ENCODE measurements at regions not wholly inside any gene's neighbourhood (a gene's known extent, or its start where the extent isn't known, plus 50 kb on each side); places are given as distances from the start of the nearest gene placed in this dataset.

DNA sequence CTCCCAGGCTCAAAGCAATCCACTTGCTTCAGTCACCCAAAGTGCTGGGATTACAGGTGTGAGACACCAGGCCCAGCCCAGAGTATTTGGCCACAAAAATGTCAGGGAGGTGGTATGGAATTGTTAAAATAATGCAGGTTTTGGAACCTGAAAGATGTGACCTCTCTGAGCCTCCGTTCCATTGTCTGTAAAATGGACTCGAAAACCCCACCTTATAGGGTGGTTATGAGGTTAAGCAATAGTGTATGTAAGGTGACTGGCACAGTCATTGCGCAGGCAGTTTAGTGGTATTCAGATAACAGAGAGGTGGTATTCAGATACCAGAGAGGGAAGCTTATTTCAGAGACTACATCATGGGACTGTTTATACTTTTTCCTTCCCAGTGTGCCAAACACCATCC, 52.5 kb upstream of the PRSS23 start:
- H3K27me3 Mint-ChIP-seq (ENCODE audit: insufficient read depth) = peaks cover 9% of the 10 kb centered on the region
- WGBS, 2 experiments (ENCODE audit: insufficient coverage in 1 of 2, insufficient read length in 1 of 2) = 96 to 100% methylated on average over 3 of the region's 3 CpGs
- no peak overlapping the region for H3K27ac ChIP-seq (ENCODE audit: low read depth, low read length)

DNA sequence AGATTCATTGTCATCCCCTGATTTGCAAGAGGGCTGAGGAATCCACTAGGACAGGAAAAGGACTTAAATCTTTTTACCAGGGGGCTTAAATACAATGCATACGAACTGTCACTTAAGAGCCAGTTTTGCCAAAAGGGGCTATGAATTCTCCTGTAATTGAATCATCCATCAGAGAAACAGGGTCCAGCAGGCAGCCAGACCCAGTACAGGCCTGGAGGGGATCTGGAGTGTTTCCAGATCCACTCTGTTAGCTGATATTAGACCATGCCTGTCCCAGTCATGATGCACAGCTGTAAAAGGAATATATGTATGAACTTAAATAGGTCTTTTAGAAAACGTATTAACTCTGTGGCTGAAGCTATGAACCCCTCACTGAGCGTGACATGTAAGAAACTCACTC, 53.8 kb upstream of the PRSS23 start:
- H3K27ac Mint-ChIP-seq = no peak overlapping the region
- 80 to 95% methylated on average over 3 of the region's 3 CpGs for WGBS, 2 experiments (ENCODE audit: insufficient coverage in 1 of 2, insufficient read length in 1 of 2)
- no peak overlapping the region for H3K27ac ChIP-seq (ENCODE audit: low read depth, low read length)

More for the DNA sequence above, 52.5 kb upstream of the PRSS23 start:
- no peaks in the 10 kb centered on the region for H3K36me3 Mint-ChIP-seq (ENCODE audit: low read depth)
- peaks cover 5% of the 10 kb centered on the region for H3K9me3 Mint-ChIP-seq
- peaks cover 3% of the 10 kb centered on the region for H3K4me1 Mint-ChIP-seq
- H3K4me3 ChIP-seq (ENCODE audit: low read length) = no peak overlapping the region
- H3K4me3 Mint-ChIP-seq = no peak overlapping the region
- DNase-seq = no peak
- TF ChIP-seq, protein P1, sequence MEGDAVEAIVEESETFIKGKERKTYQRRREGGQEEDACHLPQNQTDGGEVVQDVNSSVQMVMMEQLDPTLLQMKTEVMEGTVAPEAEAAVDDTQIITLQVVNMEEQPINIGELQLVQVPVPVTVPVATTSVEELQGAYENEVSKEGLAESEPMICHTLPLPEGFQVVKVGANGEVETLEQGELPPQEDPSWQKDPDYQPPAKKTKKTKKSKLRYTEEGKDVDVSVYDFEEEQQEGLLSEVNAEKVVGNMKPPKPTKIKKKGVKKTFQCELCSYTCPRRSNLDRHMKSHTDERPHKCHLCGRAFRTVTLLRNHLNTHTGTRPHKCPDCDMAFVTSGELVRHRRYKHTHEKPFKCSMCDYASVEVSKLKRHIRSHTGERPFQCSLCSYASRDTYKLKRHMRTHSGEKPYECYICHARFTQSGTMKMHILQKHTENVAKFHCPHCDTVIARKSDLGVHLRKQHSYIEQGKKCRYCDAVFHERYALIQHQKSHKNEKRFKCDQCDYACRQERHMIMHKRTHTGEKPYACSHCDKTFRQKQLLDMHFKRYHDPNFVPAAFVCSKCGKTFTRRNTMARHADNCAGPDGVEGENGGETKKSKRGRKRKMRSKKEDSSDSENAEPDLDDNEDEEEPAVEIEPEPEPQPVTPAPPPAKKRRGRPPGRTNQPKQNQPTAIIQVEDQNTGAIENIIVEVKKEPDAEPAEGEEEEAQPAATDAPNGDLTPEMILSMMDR (conservative IDR thresholded peaks at IDR 0.05) = no peak
- peaks cover 8% of the 10 kb centered on the region for H3K9me3 ChIP-seq (ENCODE audit: control insufficient read depth, low read length)
- no peaks in the 10 kb centered on the region for H3K36me3 ChIP-seq (ENCODE audit: control insufficient read depth, insufficient read depth, low read length)
- no peaks in the 10 kb centered on the region for H3K4me1 ChIP-seq (ENCODE audit: control insufficient read depth, insufficient read depth, low read length)
- no peak overlapping the region for H3K9ac ChIP-seq (ENCODE audit: extremely low read depth, low read length, poor library complexity, severe bottlenecking)
- H3K27ac Mint-ChIP-seq = no peak overlapping the region
- peaks cover 5% of the 10 kb centered on the region for H3K27me3 ChIP-seq (ENCODE audit: control insufficient read depth, insufficient read depth, low read length, poor library complexity, severe bottlenecking)

GRCh38 chr11:86745571-86745970, 54.8 kb upstream of the PRSS23 start:
- no peak for DNase-seq
- peaks cover 8% of the 10 kb centered on the region for H3K9me3 ChIP-seq (ENCODE audit: control insufficient read depth, low read length)
- Mint-ChIP-seq H3K4me1 (peaks cover 10% of the 10 kb centered on the region), H3K9me3 (peaks cover 5% of the 10 kb centered on the region), H3K27ac (no peak overlapping the region), H3K36me3 (ENCODE audit: low read depth) (no peaks in the 10 kb centered on the region), H3K27me3 (ENCODE audit: insufficient read depth) (peaks cover 5% of the 10 kb centered on the region), H3K4me3 (no peak overlapping the region)
- no peaks in the 10 kb centered on the region for H3K36me3 ChIP-seq (ENCODE audit: control insufficient read depth, insufficient read depth, low read length)
- no peak overlapping the region for H3K4me3 ChIP-seq (ENCODE audit: low read length)
- H3K4me1 ChIP-seq (ENCODE audit: control insufficient read depth, insufficient read depth, low read length) = peaks cover 7% of the 10 kb centered on the region
- H3K9ac ChIP-seq (ENCODE audit: extremely low read depth, low read length, poor library complexity, severe bottlenecking) = no peak overlapping the region
- H3K27ac ChIP-seq (ENCODE audit: low read depth, low read length) = no peak overlapping the region
- 83 to 93% methylated on average over 1 to 2 of the region's 2 CpGs for WGBS, 2 experiments (ENCODE audit: insufficient coverage in 1 of 2, insufficient read length in 1 of 2)
- TF ChIP-seq, protein P1 (conservative IDR thresholded peaks at IDR 0.05) = no peak
- H3K27me3 ChIP-seq (ENCODE audit: control insufficient read depth, insufficient read depth, low read length, poor library complexity, severe bottlenecking) = peaks cover 5% of the 10 kb centered on the region

More for the DNA sequence above, 53.8 kb upstream of the PRSS23 start:
- H3K27me3 Mint-ChIP-seq (ENCODE audit: insufficient read depth) = peaks cover 11% of the 10 kb centered on the region
- peaks cover 3% of the 10 kb centered on the region for H3K4me1 Mint-ChIP-seq
- Histone ChIP-seq H3K36me3 (ENCODE audit: control insufficient read depth, insufficient read depth, low read length) (no peaks in the 10 kb centered on the region), H3K9ac (ENCODE audit: extremely low read depth, low read length, poor library complexity, severe bottlenecking) (no peak overlapping the region), H3K4me3 (ENCODE audit: low read length) (no peak overlapping the region), H3K9me3 (ENCODE audit: control insufficient read depth, low read length) (peaks cover 8% of the 10 kb centered on the region), H3K27me3 (ENCODE audit: control insufficient read depth, insufficient read depth, low read length, poor library complexity, severe bottlenecking) (peaks cover 5% of the 10 kb centered on the region), H3K4me1 (ENCODE audit: control insufficient read depth, insufficient read depth, low read length) (no peaks in the 10 kb centered on the region)
- TF ChIP-seq, protein P1 (conservative IDR thresholded peaks at IDR 0.05) = no peak
- peaks cover 5% of the 10 kb centered on the region for H3K9me3 Mint-ChIP-seq
- no peaks in the 10 kb centered on the region for H3K36me3 Mint-ChIP-seq (ENCODE audit: low read depth)
- no peak for DNase-seq
- no peak overlapping the region for H3K4me3 Mint-ChIP-seq
